ENCODE measurements at regions not wholly inside any gene's neighbourhood (a gene's known extent, or its start where the extent isn't known, plus 50 kb on each side); places are given as distances from the start of the nearest gene placed in this dataset.

DNA sequence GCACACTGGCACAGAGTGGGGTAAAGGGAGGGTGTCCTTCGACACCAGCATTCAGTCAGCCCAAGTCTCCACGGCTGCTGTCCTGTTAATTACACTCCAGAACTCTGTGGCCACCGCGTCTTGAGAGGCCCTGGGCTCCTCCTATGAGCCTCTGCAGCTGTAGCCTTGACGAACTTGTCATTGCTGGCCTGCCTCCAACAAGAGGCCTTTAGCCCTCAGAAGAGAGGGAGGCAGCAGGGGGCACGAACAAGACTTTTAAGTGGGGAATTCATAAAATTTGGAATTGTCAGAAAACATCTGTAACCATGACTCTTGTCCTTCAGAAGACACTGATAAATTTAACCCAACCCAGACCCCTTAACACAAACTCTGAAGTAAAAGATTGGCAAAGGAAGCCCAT lies 241.9 kb downstream of the UQCRFS1 start:
- TF ChIP-seq, protein P1, sequence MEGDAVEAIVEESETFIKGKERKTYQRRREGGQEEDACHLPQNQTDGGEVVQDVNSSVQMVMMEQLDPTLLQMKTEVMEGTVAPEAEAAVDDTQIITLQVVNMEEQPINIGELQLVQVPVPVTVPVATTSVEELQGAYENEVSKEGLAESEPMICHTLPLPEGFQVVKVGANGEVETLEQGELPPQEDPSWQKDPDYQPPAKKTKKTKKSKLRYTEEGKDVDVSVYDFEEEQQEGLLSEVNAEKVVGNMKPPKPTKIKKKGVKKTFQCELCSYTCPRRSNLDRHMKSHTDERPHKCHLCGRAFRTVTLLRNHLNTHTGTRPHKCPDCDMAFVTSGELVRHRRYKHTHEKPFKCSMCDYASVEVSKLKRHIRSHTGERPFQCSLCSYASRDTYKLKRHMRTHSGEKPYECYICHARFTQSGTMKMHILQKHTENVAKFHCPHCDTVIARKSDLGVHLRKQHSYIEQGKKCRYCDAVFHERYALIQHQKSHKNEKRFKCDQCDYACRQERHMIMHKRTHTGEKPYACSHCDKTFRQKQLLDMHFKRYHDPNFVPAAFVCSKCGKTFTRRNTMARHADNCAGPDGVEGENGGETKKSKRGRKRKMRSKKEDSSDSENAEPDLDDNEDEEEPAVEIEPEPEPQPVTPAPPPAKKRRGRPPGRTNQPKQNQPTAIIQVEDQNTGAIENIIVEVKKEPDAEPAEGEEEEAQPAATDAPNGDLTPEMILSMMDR (conservative IDR thresholded peaks at IDR 0.05 in 1 of 2, IDR thresholded peaks at IDR 0.05 in 1 of 2; ENCODE audit: extremely low read depth in 1 of 2, insufficient read depth in 1 of 2, low read depth in 1 of 2, low read length in 2 of 2) = no peak
- TF ChIP-seq EZH2 (IDR thresholded peaks at IDR 0.05; ENCODE audit: borderline replicate concordance, low read length) = no peak

Data from mammary epithelial cell (primary cell).